CD4-positive, alpha-beta T cell treated with Interleukin-17A for 1 hour (primary cell): ENCODE measurements at regions not wholly inside any gene's neighbourhood (a gene's known extent, or its start where the extent isn't known, plus 50 kb on each side); places are given as distances from the start of the nearest gene placed in this dataset.
A peak's percentile ranks its signal among the peaks of the same experiment; 100 is the strongest.

Experiments
- DNase-seq: peaks from one replicate; pipeline ENCODE4 v3.0.0-alpha.2; 2020

DNA sequence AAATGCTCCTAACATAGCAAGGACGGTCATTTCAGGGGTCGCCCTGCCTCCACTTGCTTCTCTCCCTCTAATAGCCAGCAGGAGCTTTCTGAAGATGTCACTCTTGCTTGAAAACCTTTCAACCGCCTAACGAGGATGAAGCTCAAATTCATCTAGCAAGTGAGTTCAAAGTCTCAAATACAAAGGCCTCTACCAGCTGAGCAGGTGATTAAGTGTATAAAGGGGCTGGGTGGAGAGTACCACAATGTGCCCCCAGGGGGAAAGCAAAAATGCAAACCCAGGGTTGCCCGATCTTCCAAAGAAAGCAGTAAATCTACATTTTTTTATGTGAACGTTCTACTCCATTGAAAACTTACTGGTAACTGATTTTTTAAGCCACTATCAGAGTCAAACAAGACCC lies 50.4 kb upstream of the GRIP2 start:
- DNase-seq, result no peak

DNA sequence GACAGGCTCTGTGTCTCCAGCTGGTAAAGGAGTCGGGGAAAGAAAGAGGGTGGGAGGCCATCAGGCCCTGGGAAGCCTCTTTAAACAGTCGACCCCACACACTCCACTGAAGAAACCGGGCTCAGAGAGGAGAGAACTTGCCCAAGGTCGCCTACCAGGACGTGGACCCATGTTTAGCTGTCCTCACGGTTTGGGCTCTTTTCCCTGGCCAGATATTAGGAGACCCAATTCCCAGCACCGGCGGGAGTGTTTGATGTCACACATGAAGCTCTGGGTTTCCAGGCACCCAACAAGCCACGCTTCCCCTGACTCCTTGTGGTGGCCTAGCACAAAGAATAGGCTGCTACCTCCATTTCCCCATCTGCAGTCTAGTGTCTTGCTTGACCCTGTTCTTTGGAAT lies 52.2 kb upstream of the GRIP2 start:
- DNase-seq, result no peak

DNA sequence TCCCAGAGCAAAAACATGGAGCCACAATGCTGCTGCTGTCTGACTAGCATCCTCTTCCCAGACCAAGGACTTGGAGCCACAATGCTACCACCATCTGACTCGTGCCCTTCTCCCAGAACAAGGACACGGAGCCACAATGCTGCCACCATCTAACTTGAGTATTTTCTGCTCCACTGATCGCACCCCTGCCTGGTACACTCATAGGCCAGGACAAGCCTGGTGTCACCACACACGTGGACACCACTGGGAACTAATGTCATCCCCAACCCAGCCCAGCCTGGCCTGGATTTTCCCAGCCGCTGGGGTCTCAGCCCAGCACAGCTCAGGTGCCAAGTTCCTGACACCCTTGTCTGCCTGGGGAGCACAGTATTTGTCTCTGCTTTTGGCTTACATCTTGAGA lies 52.7 kb upstream of the GRIP2 start:
- DNase-seq, result no peak

DNA sequence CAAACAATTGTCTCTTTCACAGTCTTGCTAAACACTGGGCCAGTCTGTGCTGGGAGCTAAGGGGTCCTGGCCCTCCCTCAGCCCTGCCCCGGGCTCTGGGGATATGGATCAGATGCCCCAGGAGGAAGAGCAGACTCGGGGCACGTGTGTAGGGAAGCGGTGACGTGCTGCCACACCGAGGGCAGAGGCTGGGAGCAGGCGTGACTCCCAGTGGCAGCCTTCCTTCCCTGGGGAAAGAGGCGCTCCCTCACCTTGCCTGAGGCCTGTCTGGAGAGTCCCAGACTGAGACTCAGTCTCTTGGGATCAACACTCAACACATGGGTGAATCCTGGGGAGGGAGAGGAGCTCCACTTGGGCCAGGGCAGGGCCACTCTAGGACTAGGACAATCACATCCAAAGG lies 54.1 kb upstream of the GRIP2 start:
- no peak for DNase-seq

DNA sequence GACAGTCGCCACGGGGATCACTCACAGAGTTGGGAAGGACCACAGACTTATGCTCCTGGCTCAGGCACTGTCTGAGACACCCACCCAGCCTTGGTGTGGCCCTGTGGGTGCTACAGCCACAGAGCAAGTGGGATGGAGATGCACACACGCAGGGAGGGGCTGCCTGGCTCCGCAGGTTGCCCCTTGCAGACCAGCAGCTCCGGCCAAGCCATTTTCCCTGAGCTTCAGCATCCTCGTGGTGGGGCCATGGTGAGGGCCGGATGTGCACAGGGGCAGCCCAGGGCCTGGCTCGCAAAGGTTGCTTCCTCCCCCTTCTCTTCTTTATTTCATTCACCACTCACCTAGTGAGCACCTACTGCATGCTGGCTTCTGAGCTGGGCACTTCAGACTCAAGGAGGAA lies 55.4 kb upstream of the GRIP2 start:
- DNase-seq, result no peak

DNA sequence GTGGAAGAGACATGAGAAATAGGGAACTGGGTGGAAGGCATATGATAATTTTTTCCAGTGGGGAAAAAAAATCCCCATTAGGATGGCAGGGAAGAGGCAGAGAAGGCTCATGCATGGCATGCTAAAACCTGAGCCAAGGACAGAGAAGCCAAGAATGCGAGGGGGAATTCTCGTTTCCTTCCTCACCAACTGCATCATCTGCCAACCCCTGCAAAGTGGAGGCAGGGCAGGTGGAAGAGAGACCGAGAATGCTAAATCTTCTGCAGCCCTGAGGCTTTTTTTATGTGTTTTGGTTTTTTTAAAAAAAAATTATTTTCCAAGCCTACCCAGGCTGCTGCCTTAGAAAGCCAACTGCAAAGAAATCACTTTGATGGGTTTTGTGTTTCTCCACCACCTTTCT lies 54.3 kb upstream of the CCDC174 start:
- DNase-seq, result no peak

DNA sequence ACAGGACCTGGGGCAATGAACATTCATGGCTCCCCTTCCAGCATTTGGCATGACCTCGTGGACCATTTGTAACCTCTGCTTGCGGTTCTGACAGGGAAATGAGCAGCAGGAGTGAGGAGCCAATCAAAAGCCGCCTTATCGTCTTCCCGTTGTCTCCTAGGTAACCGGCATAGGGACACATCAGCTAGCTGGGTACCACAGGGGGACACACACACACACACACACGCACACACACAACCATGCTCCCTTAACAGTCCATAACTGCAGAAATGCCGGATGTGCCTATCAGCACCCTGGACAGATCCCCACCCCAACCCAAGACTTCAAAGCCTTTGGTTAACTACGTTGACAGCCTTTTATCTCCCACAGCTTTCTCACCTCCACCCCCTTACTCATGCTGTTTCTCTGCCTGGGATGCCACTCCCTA lies 53.4 kb upstream of the CCDC174 start:
- peak; percentile 42 for DNase-seq

DNA sequence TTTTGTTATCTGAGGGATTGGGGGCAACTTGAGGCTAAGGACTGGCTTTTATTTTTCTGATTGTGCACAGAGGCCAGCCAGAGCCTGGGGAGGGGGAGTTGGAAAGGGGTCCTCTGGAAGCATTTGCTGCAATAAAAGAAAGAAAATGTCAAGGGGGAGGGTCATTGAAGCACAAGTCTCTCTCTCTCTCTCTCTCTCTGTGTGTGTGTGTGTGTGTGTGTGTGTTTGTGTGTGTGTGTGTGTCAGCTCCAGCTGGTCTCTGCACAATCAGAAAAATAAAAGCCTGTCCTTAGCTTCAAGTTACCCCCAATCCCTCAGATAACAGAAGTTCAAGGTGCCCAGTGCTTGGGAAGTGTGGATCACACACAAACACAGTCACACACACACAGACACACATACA lies 52.1 kb upstream of the CCDC174 start:
- DNase-seq, result no peak

DNA sequence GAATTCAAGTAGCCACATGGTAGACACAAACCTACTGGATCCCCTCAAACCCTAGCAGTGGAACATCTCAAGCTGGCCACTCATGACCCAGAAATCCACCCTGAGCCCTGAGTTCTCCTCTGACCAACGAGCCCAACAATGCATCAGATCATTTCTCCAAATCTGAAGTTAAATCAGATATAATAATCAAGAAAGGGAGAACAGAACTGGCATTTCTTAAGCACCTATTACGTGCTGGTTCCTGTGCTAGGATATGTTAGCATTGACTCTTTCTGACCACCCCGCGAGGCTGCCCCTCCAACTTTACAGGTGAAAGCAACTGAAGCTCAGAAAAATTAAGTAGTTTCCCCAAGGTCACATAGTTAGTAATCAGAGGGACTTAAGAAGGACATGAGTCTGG lies 51.5 kb upstream of the CCDC174 start:
- DNase-seq, result no peak

DNA sequence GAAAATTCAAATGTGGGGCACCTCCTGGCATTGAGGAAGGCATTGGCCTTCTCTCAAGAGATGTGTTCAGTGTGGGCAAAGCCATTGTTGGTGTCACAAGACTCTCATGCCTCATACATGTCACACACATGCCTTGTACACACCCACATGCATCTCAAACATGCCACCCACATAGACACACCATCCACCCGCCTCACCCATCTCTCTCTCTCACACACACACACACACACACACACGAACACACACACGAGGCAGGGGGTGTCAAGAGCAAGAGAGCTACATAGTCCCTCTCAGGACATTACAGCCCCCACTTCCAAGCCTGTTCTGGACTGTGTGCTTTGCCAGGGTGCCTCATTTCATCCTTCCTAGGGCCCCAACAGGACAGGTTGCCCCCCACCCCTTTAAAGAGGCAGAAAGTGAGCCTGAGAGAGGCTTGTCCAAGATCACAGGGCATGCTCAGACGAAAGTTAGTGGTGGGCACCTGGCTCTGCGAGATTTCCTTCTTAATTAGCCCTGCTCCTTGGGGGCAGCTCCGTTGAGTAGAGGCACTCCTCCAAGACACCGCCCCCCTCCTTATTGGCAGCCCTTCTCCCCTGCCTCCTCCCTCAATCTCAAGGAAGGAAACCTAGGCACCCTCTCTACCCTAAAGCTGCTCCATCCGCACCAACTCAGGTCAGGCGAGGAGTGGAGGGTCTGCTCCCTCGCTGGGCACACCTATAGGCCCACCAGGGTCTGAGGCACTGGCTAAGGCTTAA lies 50.5 kb upstream of the CCDC174 start:
- no peak for DNase-seq

DNA sequence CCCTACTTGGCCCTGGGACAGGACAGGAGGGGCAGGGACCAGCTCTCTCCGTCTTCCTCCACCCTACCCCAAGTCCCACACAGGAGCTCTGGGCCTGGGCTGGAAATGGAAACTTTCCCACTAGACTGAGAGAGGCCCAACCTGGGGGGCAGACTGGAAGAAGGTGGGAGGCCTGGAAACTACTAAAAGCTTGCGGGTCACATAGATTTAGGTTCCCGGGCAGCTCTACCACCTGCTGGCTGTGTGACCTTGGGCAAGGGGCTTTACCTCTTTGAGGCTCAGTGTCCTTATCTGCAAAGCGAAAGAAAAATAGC lies 49.9 kb upstream of the CCDC174 start:
- no peak for DNase-seq
